ENCODE measurements at regions not wholly inside any gene's neighbourhood (a gene's known extent, or its start where the extent isn't known, plus 50 kb on each side); places are given as distances from the start of the nearest gene placed in this dataset.
"Not testable (repeated sequence)": the region's sequence is repeated elsewhere in the genome, so short reads cannot be mapped to it uniquely, and the experiment has no call there.

- in situ Hi-C loops (cut with MboI; ENCODE audit: low pct_unique_long_range_greater_than_20kb in 2 of 9, low sequenced_read_pairs in 9 of 9, unreplicated experiment in 9 of 9): not testable (repeated sequence)
Observed at GRCh38 chr10:109809954-109810353, 113.4 kb downstream of the XPNPEP1 start.

GRCh38 chr10:109801191-109801590 lies 122.1 kb downstream of the XPNPEP1 start:
- in situ Hi-C loops (cut with MboI; ENCODE audit: low pct_unique_long_range_greater_than_20kb in 2 of 9, low sequenced_read_pairs in 9 of 9, unreplicated experiment in 9 of 9); ATAC-seq (replicated peaks in 6 of 8); H3K4me1 ChIP-seq (replicated peaks in 1 of 2); H3K27ac ChIP-seq; H3K4me3 ChIP-seq: not testable (repeated sequence)
- 64 to 100% (median 99%) methylated on average over 2 to 3 of the region's 14 CpGs; no CpG with 5 or more reads in 4 of the 10 experiments for WGBS, 10 experiments

More at GRCh38 chr10:109809954-109810353, 113.4 kb downstream of the XPNPEP1 start:
- H3K4me1 ChIP-seq (replicated peaks in 1 of 2); H3K4me3 ChIP-seq; ATAC-seq (replicated peaks in 6 of 8); H3K27ac ChIP-seq: not testable (repeated sequence)
- WGBS, 10 experiments: 0 to 100% (median 43%) methylated on average over 1 of the region's 1 CpG; no CpG with 5 or more reads in 6 of the 10 experiments

GRCh38 chr10:109790647-109791046 lies 132.7 kb downstream of the XPNPEP1 start:
- in situ Hi-C loops (cut with MboI; ENCODE audit: low pct_unique_long_range_greater_than_20kb in 2 of 9, low sequenced_read_pairs in 9 of 9, unreplicated experiment in 9 of 9): no loop called here
- 3 to 94% (median 89%) methylated on average over 3 to 4 of the region's 4 CpGs; no CpG with 5 or more reads in 3 of the 10 experiments for WGBS, 10 experiments
- no peak overlapping the region for H3K4me3 ChIP-seq
- H3K27ac ChIP-seq: no peak overlapping the region
- ATAC-seq (replicated peaks in 6 of 8): no peak
- H3K4me1 ChIP-seq (replicated peaks in 1 of 2): no peaks in the 10 kb centered on the region

GRCh38 chr10:109784236-109784635 lies 139.1 kb downstream of the XPNPEP1 start:
- Histone ChIP-seq H3K27ac (no peak overlapping the region), H3K4me3 (no peak overlapping the region), H3K4me1 (replicated peaks in 1 of 2) (no peaks in the 10 kb centered on the region)
- in situ Hi-C loops (cut with MboI; ENCODE audit: low pct_unique_long_range_greater_than_20kb in 2 of 9, low sequenced_read_pairs in 9 of 9, unreplicated experiment in 9 of 9): no loop called here
- WGBS, 10 experiments: 0 to 100% (median 43%) methylated on average over 1 to 3 of the region's 3 CpGs; no CpG with 5 or more reads in 2 of the 10 experiments
- no peak for ATAC-seq (replicated peaks in 6 of 8)

- Histone ChIP-seq H3K4me1 (replicated peaks in 1 of 2) (no peaks in the 10 kb centered on the region), H3K4me3 (no peak overlapping the region), H3K27ac (no peak overlapping the region)
- in situ Hi-C loops (cut with MboI; ENCODE audit: low pct_unique_long_range_greater_than_20kb in 2 of 9, low sequenced_read_pairs in 9 of 9, unreplicated experiment in 9 of 9): no loop called here
- no peak for ATAC-seq (replicated peaks in 6 of 8)
- 13 to 100% (median 70%) methylated on average over 2 to 5 of the region's 5 CpGs; no CpG with 5 or more reads in 1 of the 10 experiments for WGBS, 10 experiments
Observed at GRCh38 chr10:109783286-109783685, 140.0 kb downstream of the XPNPEP1 start.

GRCh38 chr10:109780997-109781396 lies 142.3 kb downstream of the XPNPEP1 start:
- in situ Hi-C loops (cut with MboI; ENCODE audit: low pct_unique_long_range_greater_than_20kb in 2 of 9, low sequenced_read_pairs in 9 of 9, unreplicated experiment in 9 of 9): no loop called here
- no peak for ATAC-seq (replicated peaks in 6 of 8)
- H3K27ac ChIP-seq: no peak overlapping the region
- no peaks in the 10 kb centered on the region for H3K4me1 ChIP-seq (replicated peaks in 1 of 2)
- no peak overlapping the region for H3K4me3 ChIP-seq

- in situ Hi-C loops (cut with MboI; ENCODE audit: low pct_unique_long_range_greater_than_20kb in 2 of 9, low sequenced_read_pairs in 9 of 9, unreplicated experiment in 9 of 9): no loop called here
- WGBS, 10 experiments: 0 to 70% (median 30%) methylated on average over 1 to 4 of the region's 4 CpGs; no CpG with 5 or more reads in 6 of the 10 experiments
- Histone ChIP-seq H3K4me3 (no peak overlapping the region), H3K27ac (no peak overlapping the region), H3K4me1 (replicated peaks in 1 of 2) (no peaks in the 10 kb centered on the region)
- no peak for ATAC-seq (replicated peaks in 6 of 8)
Observed at GRCh38 chr10:109778993-109779392, 144.3 kb downstream of the XPNPEP1 start.

- H3K4me1 ChIP-seq (replicated peaks in 1 of 2): peaks cover 11% of the 10 kb centered on the region in 2 donors
- 0 to 57% (median 50%) methylated on average over 1 to 2 of the region's 2 CpGs; no CpG with 5 or more reads in 1 of the 10 experiments for WGBS, 10 experiments
- in situ Hi-C loops (cut with MboI; ENCODE audit: low pct_unique_long_range_greater_than_20kb in 2 of 9, low sequenced_read_pairs in 9 of 9, unreplicated experiment in 9 of 9): no loop called here
- H3K4me3 ChIP-seq: no peak overlapping the region
- no peak overlapping the region for H3K27ac ChIP-seq
- ATAC-seq (replicated peaks in 6 of 8): peak in 1 of 8 experiments; percentile 13
Observed at GRCh38 chr10:109774121-109774440, 149.2 kb downstream of the XPNPEP1 start.

- in situ Hi-C loops (cut with MboI; ENCODE audit: low pct_unique_long_range_greater_than_20kb in 2 of 9, low sequenced_read_pairs in 9 of 9, unreplicated experiment in 9 of 9): no loop called here
- WGBS, 10 experiments: 12 to 86% (median 61%) methylated on average over 1 to 7 of the region's 8 CpGs
- H3K4me3 ChIP-seq: no peak overlapping the region
- no peak overlapping the region for H3K27ac ChIP-seq
- ATAC-seq (replicated peaks in 6 of 8): peak in 4 of 8 experiments; percentile 24 to 58 (median 46)
- H3K4me1 ChIP-seq (replicated peaks in 1 of 2): peaks cover 11% of the 10 kb centered on the region in 2 donors
Observed at GRCh38 chr10:109773288-109774120, 149.8 kb downstream of the XPNPEP1 start.

- in situ Hi-C loops (cut with MboI; ENCODE audit: low pct_unique_long_range_greater_than_20kb in 2 of 9, low sequenced_read_pairs in 9 of 9, unreplicated experiment in 9 of 9): no loop called here
- peak in 5 of 8 experiments; percentile 12 to 63 (median 59) for ATAC-seq (replicated peaks in 6 of 8)
- 0 to 29% (median 0%) methylated on average over 1 of the region's 1 CpG; no CpG with 5 or more reads in 5 of the 10 experiments for WGBS, 10 experiments
- Histone ChIP-seq H3K4me3 (no peak overlapping the region), H3K27ac (no peak overlapping the region), H3K4me1 (replicated peaks in 1 of 2) (peaks cover 11% of the 10 kb centered on the region in 2 donors)
Observed at GRCh38 chr10:109770663-109771062, 152.6 kb downstream of the XPNPEP1 start.

- WGBS, 10 experiments: 0 to 100% (median 46%) methylated on average over 1 to 2 of the region's 2 CpGs; no CpG with 5 or more reads in 5 of the 10 experiments
- ATAC-seq (replicated peaks in 6 of 8): peak in 1 of 8 experiments; percentile 19
- Histone ChIP-seq H3K27ac (no peak overlapping the region), H3K4me1 (replicated peaks in 1 of 2) (peaks cover 11% of the 10 kb centered on the region in 2 donors), H3K4me3 (no peak overlapping the region)
- in situ Hi-C loops (cut with MboI; ENCODE audit: low pct_unique_long_range_greater_than_20kb in 2 of 9, low sequenced_read_pairs in 9 of 9, unreplicated experiment in 9 of 9): no loop called here
Observed at GRCh38 chr10:109769966-109770365, 153.3 kb downstream of the XPNPEP1 start.

GRCh38 chr10:109765838-109766237 lies 157.5 kb downstream of the XPNPEP1 start:
- in situ Hi-C loops (cut with MboI; ENCODE audit: low pct_unique_long_range_greater_than_20kb in 2 of 9, low sequenced_read_pairs in 9 of 9, unreplicated experiment in 9 of 9): no loop called here
- peaks cover 6 to 10% of the 10 kb centered on the region in 2 donors for H3K4me1 ChIP-seq (replicated peaks in 1 of 2)
- WGBS, 10 experiments: 0 to 92% (median 28%) methylated on average over 1 to 2 of the region's 2 CpGs; no CpG with 5 or more reads in 5 of the 10 experiments
- no peak overlapping the region for H3K27ac ChIP-seq
- no peak for ATAC-seq (replicated peaks in 6 of 8)
- no peak overlapping the region for H3K4me3 ChIP-seq

GRCh38 chr10:109762555-109762954 lies 160.8 kb downstream of the XPNPEP1 start:
- Histone ChIP-seq H3K4me1 (replicated peaks in 1 of 2) (peaks cover 0 to 2% of the 10 kb centered on the region in 2 donors), H3K4me3 (no peak overlapping the region), H3K27ac (no peak overlapping the region)
- in situ Hi-C loops (cut with MboI; ENCODE audit: low pct_unique_long_range_greater_than_20kb in 2 of 9, low sequenced_read_pairs in 9 of 9, unreplicated experiment in 9 of 9): no loop called here
- ATAC-seq (replicated peaks in 6 of 8): peak in 3 of 8 experiments; percentile 24 to 59 (median 48)
